LNCaP clone FGC (cell line): ENCODE measurements at regions not wholly inside any gene's neighbourhood (a gene's known extent, or its start where the extent isn't known, plus 50 kb on each side); places are given as distances from the start of the nearest gene placed in this dataset.

Experiments
- DNase-seq: peaks from one replicate; pipeline ENCODE4 v3.0.0-alpha.2; 2011; ENCODE audit warnings: low read depth
- H3K4me3 ChIP-seq: 2 replicates; pipeline ENCODE4 v1.5.1; 2011; ENCODE audit warnings: mild to moderate bottlenecking, low read depth, low read length, control low read depth
- TF ChIP-seq, protein P1 (sequence below): IDR thresholded peaks from 2 replicates; pipeline ENCODE4 v1.5.1; 2012; ENCODE audit warnings: mild to moderate bottlenecking; ENCODE audit not compliant: control insufficient read depth, insufficient read depth; ENCODE audit errors: extremely low read depth

DNA sequence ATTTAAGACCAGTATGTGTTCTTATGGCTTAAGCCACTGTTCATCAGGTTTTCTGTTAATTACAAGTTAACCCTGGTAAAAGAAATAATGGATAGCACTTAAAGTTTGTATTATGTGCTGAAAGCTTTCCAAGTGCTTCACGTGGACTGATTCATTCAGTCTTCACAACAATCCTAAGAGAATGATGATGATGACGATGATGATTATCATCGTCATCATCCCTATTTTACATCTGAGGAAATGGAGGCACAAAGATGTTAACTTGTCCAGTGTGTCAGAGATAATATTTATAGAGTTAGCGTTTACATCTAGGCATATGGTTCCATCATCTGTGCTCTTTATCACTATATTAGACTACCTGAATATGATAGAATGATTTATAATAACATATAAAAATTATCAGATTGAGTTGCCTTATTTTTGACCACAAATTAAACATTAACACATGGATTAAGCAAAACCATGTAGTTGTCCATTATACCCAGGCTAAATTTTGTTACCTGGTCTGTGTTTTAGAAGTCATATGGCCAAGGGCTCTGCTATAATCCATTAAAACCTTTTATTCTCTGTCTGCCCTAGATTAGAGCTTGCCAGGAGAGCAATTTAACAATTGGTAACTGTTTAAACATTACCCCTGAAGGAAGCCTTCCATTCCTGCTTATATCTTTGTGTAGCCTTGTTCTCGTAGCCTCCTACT lies 102.3 kb upstream of the MAP3K1 start:
- TF ChIP-seq, protein P1, sequence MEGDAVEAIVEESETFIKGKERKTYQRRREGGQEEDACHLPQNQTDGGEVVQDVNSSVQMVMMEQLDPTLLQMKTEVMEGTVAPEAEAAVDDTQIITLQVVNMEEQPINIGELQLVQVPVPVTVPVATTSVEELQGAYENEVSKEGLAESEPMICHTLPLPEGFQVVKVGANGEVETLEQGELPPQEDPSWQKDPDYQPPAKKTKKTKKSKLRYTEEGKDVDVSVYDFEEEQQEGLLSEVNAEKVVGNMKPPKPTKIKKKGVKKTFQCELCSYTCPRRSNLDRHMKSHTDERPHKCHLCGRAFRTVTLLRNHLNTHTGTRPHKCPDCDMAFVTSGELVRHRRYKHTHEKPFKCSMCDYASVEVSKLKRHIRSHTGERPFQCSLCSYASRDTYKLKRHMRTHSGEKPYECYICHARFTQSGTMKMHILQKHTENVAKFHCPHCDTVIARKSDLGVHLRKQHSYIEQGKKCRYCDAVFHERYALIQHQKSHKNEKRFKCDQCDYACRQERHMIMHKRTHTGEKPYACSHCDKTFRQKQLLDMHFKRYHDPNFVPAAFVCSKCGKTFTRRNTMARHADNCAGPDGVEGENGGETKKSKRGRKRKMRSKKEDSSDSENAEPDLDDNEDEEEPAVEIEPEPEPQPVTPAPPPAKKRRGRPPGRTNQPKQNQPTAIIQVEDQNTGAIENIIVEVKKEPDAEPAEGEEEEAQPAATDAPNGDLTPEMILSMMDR, result no peak
- DNase-seq, result no peak
- H3K4me3 ChIP-seq, result no peak overlapping the region

DNA sequence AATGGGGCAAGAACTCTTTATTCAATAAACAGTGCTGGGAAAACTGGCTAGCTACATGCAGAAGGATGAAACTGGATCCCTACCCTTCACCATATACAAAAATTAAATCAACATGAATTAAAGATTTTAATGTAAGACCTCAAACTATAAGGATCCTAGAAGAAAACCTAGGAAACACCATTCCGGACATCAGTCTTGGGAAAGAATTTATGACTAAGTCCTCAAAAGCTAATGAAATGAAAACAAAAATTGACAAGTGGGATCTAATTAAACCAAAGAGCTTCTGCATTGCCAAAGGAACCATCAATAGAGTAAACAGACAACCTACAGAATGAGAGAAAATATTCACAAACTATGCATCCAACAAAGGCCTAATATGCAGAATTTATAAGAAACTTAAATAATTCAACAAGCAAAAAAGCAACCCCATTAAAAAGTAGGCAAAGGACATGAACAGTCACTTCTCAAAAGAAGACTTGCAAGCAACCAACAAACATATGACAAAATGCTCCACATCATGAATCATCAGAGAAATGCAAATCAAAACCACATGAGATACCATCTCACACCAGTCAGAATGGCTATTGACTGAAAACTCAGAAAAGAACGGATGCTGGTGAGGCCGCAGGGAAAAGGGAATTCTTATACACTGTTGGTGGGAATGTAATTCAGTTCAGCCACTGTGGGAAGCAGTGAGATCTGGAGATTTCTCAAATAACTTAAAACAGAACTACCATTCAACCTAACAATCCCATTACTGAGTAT lies 104.3 kb upstream of the MAP3K1 start:
- TF ChIP-seq, protein P1, result no peak
- no peak for DNase-seq
- H3K4me3 ChIP-seq, result no peak overlapping the region

DNA sequence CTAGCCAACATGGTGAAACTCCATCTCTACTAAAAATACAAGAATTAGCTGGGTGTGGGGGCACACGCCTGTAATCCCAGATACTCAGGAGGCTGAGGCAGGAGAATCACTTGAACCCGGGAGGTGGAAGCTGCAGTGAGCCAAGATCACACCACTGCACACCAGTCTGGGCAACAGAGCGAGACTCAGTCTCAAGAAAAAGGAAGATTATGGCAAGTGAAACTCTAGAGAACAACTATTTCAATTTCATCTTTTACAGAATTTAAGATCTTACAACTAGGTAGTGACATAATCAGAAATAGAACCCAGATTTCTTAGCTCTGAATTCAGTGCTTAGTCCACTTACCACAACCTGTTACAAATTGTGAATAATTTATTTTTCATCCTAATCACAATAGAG lies 108.8 kb upstream of the MAP3K1 start:
- H3K4me3 ChIP-seq, result no peak overlapping the region
- TF ChIP-seq, protein P1, result no peak
- DNase-seq, result no peak

DNA sequence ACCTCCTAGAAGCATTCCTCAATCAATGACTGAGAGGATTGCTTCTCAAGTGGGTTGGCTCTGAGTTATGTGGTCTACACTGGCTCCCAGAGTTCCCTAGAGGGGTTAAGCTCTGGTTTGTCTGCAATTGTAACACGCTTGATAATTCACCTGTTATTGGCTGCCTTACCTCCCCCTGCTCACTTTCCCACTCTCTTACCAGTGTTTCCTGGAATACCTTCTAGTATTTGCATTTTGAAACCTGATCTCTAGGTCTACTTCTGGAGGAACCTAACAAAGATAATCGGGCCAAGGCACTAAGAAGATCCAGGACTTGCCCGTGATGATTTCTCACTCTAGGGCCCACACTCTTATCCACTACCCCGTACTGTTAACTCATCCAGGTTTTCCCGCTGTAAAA lies 110.1 kb upstream of the MAP3K1 start:
- TF ChIP-seq, protein P1, result no peak
- no peak overlapping the region for H3K4me3 ChIP-seq
- DNase-seq, result no peak

DNA sequence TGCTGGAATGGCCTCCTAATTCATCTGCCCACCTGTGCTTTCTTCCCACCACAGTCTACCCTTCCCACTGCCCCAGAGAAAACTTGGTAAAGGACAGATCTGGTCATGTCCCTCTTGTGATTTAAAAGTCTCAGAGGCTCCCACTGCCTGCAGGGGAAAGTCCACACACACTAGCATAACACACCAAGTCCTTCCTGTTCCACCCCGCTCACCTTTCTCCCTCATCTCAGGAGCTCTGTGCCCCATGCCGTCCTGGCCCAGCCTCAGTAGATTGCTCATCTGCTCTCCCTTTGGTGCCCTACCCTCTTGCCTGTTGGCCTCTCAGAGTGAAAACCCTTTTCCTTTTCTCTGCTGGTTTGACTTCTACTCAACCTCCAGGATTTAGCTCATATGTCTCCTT lies 111.4 kb upstream of the MAP3K1 start:
- TF ChIP-seq, protein P1, result no peak
- H3K4me3 ChIP-seq, result no peak overlapping the region
- DNase-seq, result no peak

DNA sequence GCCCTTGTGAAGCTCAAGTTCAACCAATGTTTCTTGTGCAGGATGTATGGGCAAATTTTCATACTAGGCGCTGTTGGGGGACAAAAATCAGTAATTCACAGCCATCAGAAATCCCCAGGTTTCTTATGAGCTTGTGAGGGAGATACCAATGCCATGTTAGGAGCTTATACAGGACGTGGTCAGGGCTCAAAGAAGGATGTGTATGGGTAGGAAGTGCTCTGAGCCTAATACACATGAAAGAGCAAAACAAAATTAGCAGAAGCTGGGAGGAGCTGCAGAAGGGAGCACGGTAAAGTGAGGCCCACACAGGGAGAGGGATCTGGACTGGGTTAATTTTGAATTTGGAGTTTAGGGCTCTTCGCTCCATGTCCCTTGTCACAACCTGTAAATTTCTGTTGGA lies 114.6 kb upstream of the MAP3K1 start:
- DNase-seq, result no peak
- TF ChIP-seq, protein P1, result no peak
- H3K4me3 ChIP-seq, result no peak overlapping the region
